ENCODE measurements at regions not wholly inside any gene's neighbourhood (a gene's known extent, or its start where the extent isn't known, plus 50 kb on each side); places are given as distances from the start of the nearest gene placed in this dataset.

- H3K4me2 ChIP-seq (ENCODE audit: low read length) = no peak overlapping the region
- no peak overlapping the region for H3K9ac ChIP-seq (ENCODE audit: low read length)
- H3K4me3 ChIP-seq (ENCODE audit: low read depth, low read length, poor library complexity, severe bottlenecking) = no peak overlapping the region
- no peak overlapping the region for H3K27ac ChIP-seq (ENCODE audit: low read depth, low read length, poor library complexity, severe bottlenecking)
- H3F3A ChIP-seq (ENCODE audit: insufficient read depth, low read length) = no peaks in the 10 kb centered on the region
- H3K9me3 ChIP-seq (ENCODE audit: low read length) = no peaks in the 10 kb centered on the region
- TF ChIP-seq CTCF (IDR thresholded peaks at IDR 0.05; ENCODE audit: low read length) = no peak
- no peak for TF ChIP-seq EZH2 (IDR thresholded peaks at IDR 0.05; ENCODE audit: borderline replicate concordance, low read length)
- H3K79me2 ChIP-seq (ENCODE audit: insufficient read depth, low read length) = no peaks in the 10 kb centered on the region
- H3K9me2 ChIP-seq (ENCODE audit: low read depth, low read length) = no peaks in the 10 kb centered on the region
- H2AFZ ChIP-seq (ENCODE audit: low read length) = no peak overlapping the region
- no peaks in the 10 kb centered on the region for H4K20me1 ChIP-seq (ENCODE audit: insufficient read depth, low read length)
- H3K27me3 ChIP-seq (ENCODE audit: insufficient read depth, low read length) = no peaks in the 10 kb centered on the region
- H3K36me3 ChIP-seq (ENCODE audit: insufficient read depth, low read length) = no peaks in the 10 kb centered on the region
- no peaks in the 10 kb centered on the region for H3K4me1 ChIP-seq (ENCODE audit: insufficient read depth, low read length, severe bottlenecking)
These were observed 1157.1 kb downstream of the ARAP2 start for GRCh38 chr4:35087218-35087617.

- Histone ChIP-seq H3F3A (ENCODE audit: insufficient read depth, low read length) (no peaks in the 10 kb centered on the region), H3K4me3 (ENCODE audit: low read depth, low read length, poor library complexity, severe bottlenecking) (peak overlapping the region; percentile 45), H3K4me2 (ENCODE audit: low read length) (peak overlapping the region; percentile 36; the same call in 1 of the 2 replicates), H3K27me3 (ENCODE audit: insufficient read depth, low read length) (no peaks in the 10 kb centered on the region), H3K9me3 (ENCODE audit: low read length) (no peaks in the 10 kb centered on the region), H3K27ac (ENCODE audit: low read depth, low read length, poor library complexity, severe bottlenecking) (peak overlapping the region; percentile 64), H3K9me2 (ENCODE audit: low read depth, low read length) (no peaks in the 10 kb centered on the region), H3K79me2 (ENCODE audit: insufficient read depth, low read length) (no peaks in the 10 kb centered on the region), H3K36me3 (ENCODE audit: insufficient read depth, low read length) (no peaks in the 10 kb centered on the region), H2AFZ (ENCODE audit: low read length) (no peak overlapping the region), H3K4me1 (ENCODE audit: insufficient read depth, low read length, severe bottlenecking) (no peaks in the 10 kb centered on the region), H3K9ac (ENCODE audit: low read length) (peak overlapping the region; percentile 22; the same call in 1 of the 2 replicates), H4K20me1 (ENCODE audit: insufficient read depth, low read length) (no peaks in the 10 kb centered on the region)
- TF ChIP-seq EZH2 (IDR thresholded peaks at IDR 0.05; ENCODE audit: borderline replicate concordance, low read length) (no peak), CTCF (IDR thresholded peaks at IDR 0.05; ENCODE audit: low read length) (no peak)
These were observed 1143.4 kb downstream of the ARAP2 start for GRCh38 chr4:35100932-35101331.

GRCh38 chr4:35102066-35102465 is 1142.2 kb downstream of the ARAP2 start:
- Histone ChIP-seq H2AFZ (ENCODE audit: low read length) (no peak overlapping the region), H3K4me3 (ENCODE audit: low read depth, low read length, poor library complexity, severe bottlenecking) (peak overlapping the region; percentile 45)

More at GRCh38 chr4:35102066-35102465, 1142.2 kb downstream of the ARAP2 start:
- Histone ChIP-seq H3K4me1 (ENCODE audit: insufficient read depth, low read length, severe bottlenecking) (no peaks in the 10 kb centered on the region), H3K27me3 (ENCODE audit: insufficient read depth, low read length) (no peaks in the 10 kb centered on the region), H3K27ac (ENCODE audit: low read depth, low read length, poor library complexity, severe bottlenecking) (no peak overlapping the region), H3K9me2 (ENCODE audit: low read depth, low read length) (no peaks in the 10 kb centered on the region), H3K79me2 (ENCODE audit: insufficient read depth, low read length) (no peaks in the 10 kb centered on the region), H3K9ac (ENCODE audit: low read length) (no peak overlapping the region; the same call in 1 of the 2 replicates), H4K20me1 (ENCODE audit: insufficient read depth, low read length) (no peaks in the 10 kb centered on the region), H3K36me3 (ENCODE audit: insufficient read depth, low read length) (no peaks in the 10 kb centered on the region), H3F3A (ENCODE audit: insufficient read depth, low read length) (no peaks in the 10 kb centered on the region), H3K4me2 (ENCODE audit: low read length) (peak overlapping the region; percentile 4; the same call in 1 of the 2 replicates), H3K9me3 (ENCODE audit: low read length) (no peaks in the 10 kb centered on the region)
- TF ChIP-seq CTCF (IDR thresholded peaks at IDR 0.05; ENCODE audit: low read length) (no peak), EZH2 (IDR thresholded peaks at IDR 0.05; ENCODE audit: borderline replicate concordance, low read length) (no peak)

Measured in OCI-LY1 (cell line).